ENCODE measurements at regions not wholly inside any gene's neighbourhood (a gene's known extent, or its start where the extent isn't known, plus 50 kb on each side); places are given as distances from the start of the nearest gene placed in this dataset.

DNA sequence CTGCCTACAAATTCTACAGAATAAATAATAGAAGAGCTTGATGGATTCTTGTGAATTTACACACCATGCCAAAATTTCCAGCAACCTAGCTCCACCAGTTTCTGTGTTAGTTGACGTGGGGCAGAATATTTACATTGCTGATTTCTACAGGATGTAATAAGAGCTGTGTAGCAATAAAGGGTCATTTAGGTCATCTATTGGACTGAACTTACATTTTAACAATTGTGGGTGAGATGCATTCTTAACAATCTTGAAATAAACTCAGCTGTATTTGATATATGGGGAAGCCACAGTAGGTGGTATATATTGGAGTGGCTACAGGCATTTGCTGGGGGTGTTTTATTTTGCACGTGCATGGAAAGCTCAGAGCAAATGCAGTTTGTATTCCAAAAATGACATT is 655.3 kb downstream of the IQCM start:
- TF ChIP-seq, protein P1, sequence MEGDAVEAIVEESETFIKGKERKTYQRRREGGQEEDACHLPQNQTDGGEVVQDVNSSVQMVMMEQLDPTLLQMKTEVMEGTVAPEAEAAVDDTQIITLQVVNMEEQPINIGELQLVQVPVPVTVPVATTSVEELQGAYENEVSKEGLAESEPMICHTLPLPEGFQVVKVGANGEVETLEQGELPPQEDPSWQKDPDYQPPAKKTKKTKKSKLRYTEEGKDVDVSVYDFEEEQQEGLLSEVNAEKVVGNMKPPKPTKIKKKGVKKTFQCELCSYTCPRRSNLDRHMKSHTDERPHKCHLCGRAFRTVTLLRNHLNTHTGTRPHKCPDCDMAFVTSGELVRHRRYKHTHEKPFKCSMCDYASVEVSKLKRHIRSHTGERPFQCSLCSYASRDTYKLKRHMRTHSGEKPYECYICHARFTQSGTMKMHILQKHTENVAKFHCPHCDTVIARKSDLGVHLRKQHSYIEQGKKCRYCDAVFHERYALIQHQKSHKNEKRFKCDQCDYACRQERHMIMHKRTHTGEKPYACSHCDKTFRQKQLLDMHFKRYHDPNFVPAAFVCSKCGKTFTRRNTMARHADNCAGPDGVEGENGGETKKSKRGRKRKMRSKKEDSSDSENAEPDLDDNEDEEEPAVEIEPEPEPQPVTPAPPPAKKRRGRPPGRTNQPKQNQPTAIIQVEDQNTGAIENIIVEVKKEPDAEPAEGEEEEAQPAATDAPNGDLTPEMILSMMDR (IDR thresholded peaks at IDR 0.05), result no peak
- TF ChIP-seq RAD21 (IDR thresholded peaks at IDR 0.05; ENCODE audit: low read length), result no peak
- no peak for TF ChIP-seq EP300 (IDR thresholded peaks at IDR 0.05; ENCODE audit: borderline replicate concordance in 1 of 2, low read depth in 1 of 2, low read length in 1 of 2)
- TF ChIP-seq EZH2phosphoT487 (IDR thresholded peaks at IDR 0.05; ENCODE audit: borderline replicate concordance, low read depth), result no peak
- no peak for TF ChIP-seq YY1 (IDR thresholded peaks at IDR 0.05; ENCODE audit: low read depth)
- no peak for TF ChIP-seq TAF1 (IDR thresholded peaks at IDR 0.05; ENCODE audit: borderline replicate concordance, low read depth, low read length)
- no peak for TF ChIP-seq POLR2AphosphoS5 (IDR thresholded peaks at IDR 0.05; ENCODE audit: low read depth, low read length)
- no peak for TF ChIP-seq GABPA (IDR thresholded peaks at IDR 0.05; ENCODE audit: low read depth)
- TF ChIP-seq, protein P2, sequence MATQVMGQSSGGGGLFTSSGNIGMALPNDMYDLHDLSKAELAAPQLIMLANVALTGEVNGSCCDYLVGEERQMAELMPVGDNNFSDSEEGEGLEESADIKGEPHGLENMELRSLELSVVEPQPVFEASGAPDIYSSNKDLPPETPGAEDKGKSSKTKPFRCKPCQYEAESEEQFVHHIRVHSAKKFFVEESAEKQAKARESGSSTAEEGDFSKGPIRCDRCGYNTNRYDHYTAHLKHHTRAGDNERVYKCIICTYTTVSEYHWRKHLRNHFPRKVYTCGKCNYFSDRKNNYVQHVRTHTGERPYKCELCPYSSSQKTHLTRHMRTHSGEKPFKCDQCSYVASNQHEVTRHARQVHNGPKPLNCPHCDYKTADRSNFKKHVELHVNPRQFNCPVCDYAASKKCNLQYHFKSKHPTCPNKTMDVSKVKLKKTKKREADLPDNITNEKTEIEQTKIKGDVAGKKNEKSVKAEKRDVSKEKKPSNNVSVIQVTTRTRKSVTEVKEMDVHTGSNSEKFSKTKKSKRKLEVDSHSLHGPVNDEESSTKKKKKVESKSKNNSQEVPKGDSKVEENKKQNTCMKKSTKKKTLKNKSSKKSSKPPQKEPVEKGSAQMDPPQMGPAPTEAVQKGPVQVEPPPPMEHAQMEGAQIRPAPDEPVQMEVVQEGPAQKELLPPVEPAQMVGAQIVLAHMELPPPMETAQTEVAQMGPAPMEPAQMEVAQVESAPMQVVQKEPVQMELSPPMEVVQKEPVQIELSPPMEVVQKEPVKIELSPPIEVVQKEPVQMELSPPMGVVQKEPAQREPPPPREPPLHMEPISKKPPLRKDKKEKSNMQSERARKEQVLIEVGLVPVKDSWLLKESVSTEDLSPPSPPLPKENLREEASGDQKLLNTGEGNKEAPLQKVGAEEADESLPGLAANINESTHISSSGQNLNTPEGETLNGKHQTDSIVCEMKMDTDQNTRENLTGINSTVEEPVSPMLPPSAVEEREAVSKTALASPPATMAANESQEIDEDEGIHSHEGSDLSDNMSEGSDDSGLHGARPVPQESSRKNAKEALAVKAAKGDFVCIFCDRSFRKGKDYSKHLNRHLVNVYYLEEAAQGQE (IDR thresholded peaks at IDR 0.05; ENCODE audit: low read depth, low read length), result no peak
- TF ChIP-seq RXRA (IDR thresholded peaks at IDR 0.05; ENCODE audit: borderline replicate concordance, low read depth), result no peak
- TF ChIP-seq RCOR1 (IDR thresholded peaks at IDR 0.05; ENCODE audit: low read length), result no peak
- TF ChIP-seq, protein P3, sequence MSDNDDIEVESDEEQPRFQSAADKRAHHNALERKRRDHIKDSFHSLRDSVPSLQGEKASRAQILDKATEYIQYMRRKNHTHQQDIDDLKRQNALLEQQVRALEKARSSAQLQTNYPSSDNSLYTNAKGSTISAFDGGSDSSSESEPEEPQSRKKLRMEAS (IDR thresholded peaks at IDR 0.05; ENCODE audit: low read depth), result no peak
- no peak for TF ChIP-seq MXI1 (IDR thresholded peaks at IDR 0.05; ENCODE audit: low read depth, low read length)
- TF ChIP-seq SMC3 (IDR thresholded peaks at IDR 0.05; ENCODE audit: low read depth, low read length), result no peak

Measured in SK-N-SH (cell line).